COR-L47 (cell line): ENCODE measurements at regions not wholly inside any gene's neighbourhood (a gene's known extent, or its start where the extent isn't known, plus 50 kb on each side); places are given as distances from the start of the nearest gene placed in this dataset.

Source experiments
- DNase-seq: peaks from one replicate; lab custom pipeline; 2025; lab: John Stamatoyannopoulos, UW

- DNase-seq, result no peak
Observed at GRCh38 chr11:8323161-8323935, 59.7 kb upstream of the LMO1 start.

GRCh38 chr11:8321876-8322275 lies 58.2 kb upstream of the LMO1 start:
- DNase-seq, result no peak

DNA sequence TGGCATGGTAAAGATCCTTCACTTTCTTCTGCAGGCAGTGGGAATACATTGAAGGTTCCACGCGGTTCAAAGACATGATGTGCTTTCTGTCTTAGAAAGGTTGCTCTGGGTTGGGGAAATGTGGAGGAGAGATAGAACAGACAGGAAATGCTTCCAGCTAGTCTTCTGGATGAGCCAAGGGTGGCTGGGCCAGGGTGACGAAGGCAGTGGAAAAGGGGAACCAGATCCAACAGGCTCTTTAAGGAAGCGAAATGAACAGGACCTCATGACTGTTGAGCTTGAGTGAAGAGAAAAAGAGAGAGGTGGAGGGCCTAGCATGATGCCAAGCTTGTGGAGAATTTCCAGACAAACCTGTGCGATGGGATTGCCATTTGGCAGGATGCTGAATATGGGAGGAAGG lies 56.4 kb upstream of the LMO1 start:
- no peak for DNase-seq

GRCh38 chr11:8318536-8318935 lies 54.9 kb upstream of the LMO1 start:
- peak; percentile 22 for DNase-seq

DNA sequence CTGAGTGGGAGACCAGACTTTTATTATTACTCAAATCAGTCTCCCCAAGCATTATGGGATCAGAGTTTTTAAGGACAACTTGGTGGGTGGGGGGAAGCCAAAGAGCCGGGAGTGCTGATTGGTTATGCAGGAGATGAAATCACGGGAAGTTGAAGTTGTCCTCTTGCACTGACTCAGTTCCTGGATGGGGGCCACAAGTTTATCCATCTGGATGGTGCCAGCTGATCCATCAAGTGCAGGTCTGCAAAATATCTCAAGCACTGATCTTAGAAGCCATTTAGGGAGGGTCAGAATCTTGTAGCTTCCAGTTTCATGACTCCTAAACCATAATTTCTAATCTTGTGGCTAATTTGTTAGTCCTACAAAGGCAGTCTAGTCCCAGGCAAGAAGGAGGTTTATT lies 53.5 kb upstream of the LMO1 start:
- DNase-seq, result no peak

DNA sequence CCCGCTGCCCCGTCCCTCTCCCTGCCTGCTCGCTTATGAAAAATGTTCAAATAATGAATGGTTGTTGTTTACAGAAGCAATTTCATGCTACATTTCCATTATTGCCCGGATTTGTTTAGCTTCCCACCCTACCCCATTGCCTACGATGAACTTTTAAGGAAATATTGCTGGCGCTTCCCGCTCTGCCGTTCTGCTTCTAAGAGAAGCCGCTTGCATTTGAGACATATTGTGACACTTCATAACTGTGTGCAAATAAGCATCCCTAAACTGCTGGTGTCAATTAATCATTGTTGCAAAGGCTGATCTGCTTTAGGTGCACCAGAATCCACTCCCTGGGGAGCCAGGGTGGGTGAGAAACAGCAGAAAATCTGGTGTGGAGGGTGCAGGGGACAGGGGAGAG lies 52.3 kb upstream of the LMO1 start:
- DNase-seq, result no peak

DNA sequence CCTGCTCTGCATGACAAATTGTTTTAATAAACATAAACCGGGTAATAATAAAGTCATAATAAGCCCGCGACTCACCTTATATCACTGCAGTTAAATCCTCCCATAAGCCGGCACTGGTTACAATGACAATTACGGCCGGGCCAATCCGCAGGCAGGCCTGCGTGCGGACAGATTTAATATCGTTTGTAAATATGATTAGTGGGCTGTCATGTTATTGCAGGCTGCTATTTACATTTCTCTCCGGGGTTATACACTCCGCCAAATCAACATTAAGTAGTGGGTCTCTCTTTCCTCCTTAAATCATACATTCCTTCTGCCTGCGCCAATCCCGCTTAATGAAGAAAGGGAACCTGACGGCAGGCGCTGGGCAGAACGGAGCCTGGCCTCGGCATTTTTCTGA lies 51.8 kb upstream of the LMO1 start:
- DNase-seq, result peak; percentile 41

DNA sequence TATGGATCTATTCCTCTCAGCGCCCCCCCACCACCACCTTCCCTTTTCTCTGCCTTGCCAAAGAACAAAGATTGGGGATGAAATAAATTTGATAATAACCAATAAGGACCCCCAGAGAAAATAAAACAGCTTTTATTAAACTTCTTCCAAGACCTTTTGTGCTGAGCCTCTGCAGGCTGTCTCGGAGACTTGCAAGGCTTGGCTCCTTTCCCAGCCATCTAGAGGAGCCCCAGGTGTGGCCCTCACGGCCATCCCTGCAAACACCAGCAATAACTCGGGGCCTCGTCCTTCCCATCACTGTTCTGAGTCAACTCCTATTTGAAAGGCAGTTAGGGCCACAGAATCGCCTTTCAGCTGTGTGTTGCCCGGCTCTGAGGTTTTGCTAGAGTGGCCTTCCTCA lies 51.2 kb upstream of the LMO1 start:
- no peak for DNase-seq

DNA sequence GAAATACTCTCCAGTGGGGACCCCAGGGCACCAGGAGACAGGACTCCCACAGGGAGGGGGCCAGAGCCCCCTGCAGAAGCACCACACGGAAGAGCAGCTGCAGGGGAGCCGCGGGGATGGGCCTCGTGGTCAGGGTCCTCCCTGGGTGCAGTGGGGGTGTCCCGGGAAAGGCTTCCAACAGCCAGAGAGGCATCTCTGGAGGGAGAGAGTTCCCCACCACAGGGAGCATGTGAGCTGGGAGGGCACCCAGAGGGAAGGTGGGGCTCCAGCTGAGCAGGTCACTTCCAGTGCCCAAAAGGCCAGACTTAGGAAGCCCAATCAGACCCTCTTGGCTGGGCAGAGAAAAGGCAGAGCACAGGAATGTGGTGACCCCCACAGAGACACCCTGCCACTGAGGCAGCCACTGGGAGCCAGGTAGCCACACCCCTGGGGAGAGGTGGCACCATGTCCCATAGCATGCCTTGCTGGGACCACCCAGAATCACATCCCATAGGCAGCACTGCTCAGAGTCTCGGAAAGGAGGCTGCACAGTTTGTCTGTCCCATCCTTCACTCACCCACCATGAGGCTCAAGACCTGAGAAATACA lies 49.9 kb upstream of the LMO1 start:
- DNase-seq, result no peak
